ENCODE measurements at regions not wholly inside any gene's neighbourhood (a gene's known extent, or its start where the extent isn't known, plus 50 kb on each side); places are given as distances from the start of the nearest gene placed in this dataset.

DNA sequence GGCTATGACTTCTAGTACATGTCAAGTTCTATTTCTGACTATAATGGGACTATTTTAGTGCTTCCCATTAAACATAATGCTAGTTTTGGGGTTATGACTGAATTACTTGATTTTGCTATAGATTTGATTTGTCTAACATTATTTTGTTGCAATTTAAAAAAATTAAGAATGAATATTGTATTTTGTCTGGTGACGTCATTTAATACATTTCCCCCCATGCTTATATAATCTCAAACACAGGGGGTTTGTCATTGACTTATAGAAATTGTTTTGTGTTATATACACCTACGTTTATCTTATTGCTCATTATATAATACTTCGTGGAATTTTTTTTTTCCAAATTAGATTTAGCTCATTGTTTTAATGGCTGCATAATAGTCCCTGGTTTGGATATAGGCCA is 270.3 kb upstream of the VLDLR start:
- TF ChIP-seq CTCF (IDR thresholded peaks at IDR 0.05) (no peak), TCF7L2 (IDR thresholded peaks at IDR 0.05; ENCODE audit: low read depth, low read length) (no peak)

Data from Panc1 (cell line).